AG09309 (cell line): ENCODE measurements at regions not wholly inside any gene's neighbourhood (a gene's known extent, or its start where the extent isn't known, plus 50 kb on each side); places are given as distances from the start of the nearest gene placed in this dataset.

Source experiments
- DNase-seq: peaks from one replicate; pipeline ENCODE4 v3.0.0-alpha.2; 2010; ENCODE audit warnings: low read depth
- H3K4me3 ChIP-seq: 2 replicates; pipeline ENCODE4 v1.5.1; 2011; ENCODE audit warnings: mild to moderate bottlenecking, low read depth, low read length, moderate library complexity; ENCODE audit not compliant: control insufficient read depth
- TF ChIP-seq, protein P1 (sequence below): IDR thresholded peaks from 2 replicates; pipeline ENCODE4 v1.5.1; 2011; ENCODE audit warnings: mild to moderate bottlenecking, low read depth, low read length, inconsistent platforms; ENCODE audit not compliant: insufficient read depth, control insufficient read depth; ENCODE audit errors: missing control alignments

DNA sequence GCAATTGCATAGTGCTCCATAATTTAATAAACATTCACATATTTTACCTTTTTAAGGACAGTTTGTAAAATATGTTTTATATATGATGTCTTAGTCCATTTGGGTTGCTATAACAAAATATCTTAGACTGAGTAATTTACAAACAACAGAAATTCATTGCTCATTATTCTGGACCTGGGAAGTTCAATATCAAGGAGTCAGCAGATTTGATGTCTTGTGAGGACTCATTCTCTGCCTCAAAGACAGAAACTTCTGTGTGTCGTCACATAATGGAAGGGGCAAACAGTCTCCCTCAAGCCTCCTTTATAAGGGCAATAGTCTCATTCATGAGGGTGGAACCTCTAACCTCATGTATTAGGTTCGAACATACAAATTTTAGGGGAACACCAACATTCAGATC, 455.9 kb downstream of the TAF11L14 start:
- no peak for DNase-seq
- no peak overlapping the region for H3K4me3 ChIP-seq
- TF ChIP-seq, protein P1, sequence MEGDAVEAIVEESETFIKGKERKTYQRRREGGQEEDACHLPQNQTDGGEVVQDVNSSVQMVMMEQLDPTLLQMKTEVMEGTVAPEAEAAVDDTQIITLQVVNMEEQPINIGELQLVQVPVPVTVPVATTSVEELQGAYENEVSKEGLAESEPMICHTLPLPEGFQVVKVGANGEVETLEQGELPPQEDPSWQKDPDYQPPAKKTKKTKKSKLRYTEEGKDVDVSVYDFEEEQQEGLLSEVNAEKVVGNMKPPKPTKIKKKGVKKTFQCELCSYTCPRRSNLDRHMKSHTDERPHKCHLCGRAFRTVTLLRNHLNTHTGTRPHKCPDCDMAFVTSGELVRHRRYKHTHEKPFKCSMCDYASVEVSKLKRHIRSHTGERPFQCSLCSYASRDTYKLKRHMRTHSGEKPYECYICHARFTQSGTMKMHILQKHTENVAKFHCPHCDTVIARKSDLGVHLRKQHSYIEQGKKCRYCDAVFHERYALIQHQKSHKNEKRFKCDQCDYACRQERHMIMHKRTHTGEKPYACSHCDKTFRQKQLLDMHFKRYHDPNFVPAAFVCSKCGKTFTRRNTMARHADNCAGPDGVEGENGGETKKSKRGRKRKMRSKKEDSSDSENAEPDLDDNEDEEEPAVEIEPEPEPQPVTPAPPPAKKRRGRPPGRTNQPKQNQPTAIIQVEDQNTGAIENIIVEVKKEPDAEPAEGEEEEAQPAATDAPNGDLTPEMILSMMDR: no peak

DNA sequence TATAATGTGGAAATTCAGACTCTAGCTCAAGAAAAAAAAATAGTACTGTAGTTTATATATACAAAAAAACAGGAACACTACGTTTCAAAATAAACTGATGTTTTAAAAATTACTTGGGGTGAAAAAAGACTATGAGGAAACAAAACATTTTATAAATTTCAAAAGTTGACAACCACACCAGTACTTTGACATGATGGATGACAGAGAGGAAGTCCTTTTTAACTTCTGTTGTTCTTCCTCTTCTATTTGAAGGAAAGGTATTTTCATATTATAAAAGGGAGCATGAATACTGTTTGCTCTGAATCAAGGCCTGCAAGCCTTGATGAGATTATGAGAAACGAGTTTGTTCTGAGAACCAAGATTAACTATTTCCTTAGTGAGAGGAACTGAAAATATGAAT, 456.9 kb downstream of the TAF11L14 start:
- no peak for DNase-seq
- H3K4me3 ChIP-seq: no peak overlapping the region
- TF ChIP-seq, protein P1: no peak

DNA sequence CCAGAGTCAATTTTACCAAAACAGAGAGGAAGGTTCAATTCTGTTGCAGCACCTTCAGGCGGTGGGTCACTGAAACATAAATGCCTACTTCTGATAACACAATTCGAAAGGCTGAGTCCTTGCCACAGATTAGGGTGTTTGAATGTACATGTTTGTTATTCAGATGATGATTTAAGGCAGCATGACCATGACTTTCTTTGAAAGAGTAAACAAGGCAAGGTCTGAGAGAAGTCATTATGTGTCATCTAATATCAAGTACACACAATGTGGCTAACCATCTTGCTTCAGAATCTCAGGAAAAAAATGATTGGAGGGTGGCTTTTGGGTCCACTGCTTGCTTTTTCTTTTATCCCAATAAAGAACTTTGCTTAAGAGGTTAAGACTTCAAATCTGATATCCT, 457.5 kb downstream of the TAF11L14 start:
- TF ChIP-seq, protein P1: no peak
- DNase-seq: no peak
- no peak overlapping the region for H3K4me3 ChIP-seq

- no peak for DNase-seq
- TF ChIP-seq, protein P1: no peak
- H3K4me3 ChIP-seq: no peak overlapping the region
Observed at GRCh38 chr5:18095061-18095460, 460.8 kb downstream of the TAF11L14 start.

DNA sequence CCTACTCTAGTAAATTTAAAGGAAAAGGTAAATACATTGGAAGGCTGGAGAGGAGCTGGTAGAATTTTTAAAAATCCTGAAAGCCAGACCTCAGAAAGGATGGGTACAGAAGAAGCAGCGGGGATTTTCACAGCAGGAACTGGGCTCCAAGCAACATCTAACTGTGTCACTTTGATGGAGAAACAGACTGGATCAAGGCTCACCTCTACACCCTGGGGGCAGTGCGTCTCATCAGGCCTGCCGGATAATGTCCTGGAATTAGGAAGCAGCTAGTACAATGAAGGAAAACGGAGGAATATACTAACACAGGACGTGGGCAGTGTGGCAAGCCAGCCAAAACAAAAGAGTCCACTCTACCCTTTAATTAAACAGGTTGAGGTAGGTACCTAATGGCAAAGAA, 463.6 kb downstream of the TAF11L14 start:
- H3K4me3 ChIP-seq: no peak overlapping the region
- DNase-seq: no peak
- TF ChIP-seq, protein P1: no peak

GRCh38 chr5:18098691-18099090, 464.4 kb downstream of the TAF11L14 start:
- no peak overlapping the region for H3K4me3 ChIP-seq
- DNase-seq: no peak
- TF ChIP-seq, protein P1: no peak

DNA sequence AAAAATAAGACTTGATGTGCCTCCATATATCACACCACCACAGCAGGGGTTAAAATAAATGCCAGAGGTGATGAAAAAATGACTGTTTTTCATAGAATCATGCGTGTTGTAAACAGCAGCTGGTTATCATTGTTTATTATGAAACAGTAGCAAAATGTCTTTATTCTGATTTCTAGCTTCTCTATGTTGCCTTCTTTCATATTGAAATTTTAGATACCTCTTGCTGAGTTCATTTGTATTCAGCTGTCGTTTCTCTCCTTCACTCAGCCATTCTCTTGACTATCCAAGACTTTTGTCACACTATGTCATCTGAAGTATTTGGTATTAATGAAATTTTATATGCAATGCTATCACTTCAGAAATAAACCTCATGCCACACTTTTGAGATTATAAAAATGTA, 465.0 kb downstream of the TAF11L14 start:
- TF ChIP-seq, protein P1: no peak
- DNase-seq: no peak
- no peak overlapping the region for H3K4me3 ChIP-seq
